Urinary bladder (tissue), 3 donors: ENCODE measurements at regions not wholly inside any gene's neighbourhood (a gene's known extent, or its start where the extent isn't known, plus 50 kb on each side); places are given as distances from the start of the nearest gene placed in this dataset.
A peak's percentile ranks its signal among the peaks of the same experiment; 100 is the strongest.
"Not testable (repeated sequence)": the region's sequence is repeated elsewhere in the genome, so short reads cannot be mapped to it uniquely, and the experiment has no call there.

Experiments used
- DNase-seq: peaks from one replicate; pipeline ENCODE4 v3.0.0-alpha.2; 2015; ENCODE audit errors: extremely low spot score
- H3K27ac ChIP-seq: one replicate; pipeline ENCODE4 v1.5.1; 2013; ENCODE audit warnings: low read depth, mild to moderate bottlenecking, moderate library complexity
- H3K36me3 ChIP-seq: one replicate; pipeline ENCODE4 v1.6.1; 2013; ENCODE audit warnings: mild to moderate bottlenecking, moderate library complexity; ENCODE audit not compliant: insufficient read depth
- H3K4me1 ChIP-seq: one replicate; pipeline ENCODE4 v1.6.1; 2013; ENCODE audit warnings: mild to moderate bottlenecking, moderate library complexity; ENCODE audit not compliant: insufficient read depth
- H3K4me3 ChIP-seq: one replicate; pipeline ENCODE4 v1.5.1; 2013; ENCODE audit warnings: low read depth, low read length
- WGBS: extraction: QIAGEN DNeasy Blood & Tissue Kit; methylation state at CpG from one replicate; pipeline ENCODE4 v1.1.7; 2013; 5-methylcytosine and 5-hydroxymethylcytosine counted together
- donor health status: healthy with polysubstance abuse.
- donor health status: healthy.

DNA sequence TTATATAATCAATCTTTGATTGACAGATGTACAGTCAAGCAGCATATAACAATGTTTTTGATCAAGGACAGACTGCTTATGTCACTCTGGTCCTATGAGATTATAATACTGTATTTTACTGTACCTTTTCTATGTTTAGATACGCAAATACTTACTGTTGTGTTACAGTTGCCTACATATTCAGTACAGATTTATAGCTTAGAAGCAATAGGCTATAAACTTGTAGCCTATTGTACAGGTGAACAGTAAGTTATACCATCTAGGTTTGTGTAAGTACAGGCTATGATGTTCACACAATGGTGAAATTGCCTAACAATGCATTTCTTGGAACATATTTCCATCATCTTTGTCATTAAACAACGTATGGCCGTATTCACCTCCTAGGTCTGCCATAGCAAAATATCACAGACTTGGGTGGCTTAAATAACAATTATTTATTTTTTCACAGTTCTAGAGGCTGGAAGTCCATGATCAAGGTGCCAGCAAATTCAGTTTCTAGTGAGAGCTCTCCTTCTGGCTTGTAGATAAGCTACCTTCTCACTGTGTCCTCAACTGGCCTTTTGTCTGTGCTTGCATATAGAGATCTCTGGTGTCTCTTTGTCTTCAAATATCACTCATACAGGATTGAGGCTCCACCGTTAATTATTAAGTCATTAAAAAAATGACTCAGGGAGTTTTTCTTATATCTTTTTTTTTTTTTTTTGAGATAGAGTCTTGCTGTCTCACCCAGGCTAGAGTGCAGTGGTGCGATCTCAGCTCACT, 89.1 kb downstream of the EBLN2 start:
- H3K4me1 ChIP-seq: no peaks in the 10 kb centered on the region
- H3K4me3 ChIP-seq: no peak overlapping the region
- no peaks in the 10 kb centered on the region for H3K36me3 ChIP-seq
- 94% methylated on average over 5 of the region's 5 CpGs for WGBS
- no peak for DNase-seq
- no peak overlapping the region for H3K27ac ChIP-seq

DNA sequence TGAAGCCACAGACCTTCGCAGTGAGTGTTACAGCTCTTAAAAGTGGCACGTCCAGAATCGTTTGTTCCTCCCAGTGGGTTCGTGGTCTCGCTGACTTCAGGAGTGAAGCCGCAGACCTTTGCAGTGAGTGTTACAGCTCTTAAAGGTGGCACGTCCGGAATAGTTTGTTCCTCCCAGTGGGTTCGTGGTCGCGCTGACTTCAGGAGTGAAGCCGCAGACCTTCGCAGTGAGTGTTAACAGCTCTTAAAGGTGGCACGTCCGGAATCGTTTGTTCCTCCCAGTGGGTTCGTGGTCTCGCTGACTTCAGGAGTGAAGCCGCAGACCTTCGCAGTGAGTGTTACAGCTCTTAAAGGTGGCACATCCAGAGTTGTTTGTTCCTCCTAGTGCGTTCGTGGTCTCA, 91.1 kb downstream of the EBLN2 start:
- WGBS: 97% methylated on average over 22 of the region's 22 CpGs
- H3K27ac ChIP-seq, DNase-seq, H3K4me1 ChIP-seq, H3K36me3 ChIP-seq, H3K4me3 ChIP-seq: not testable (repeated sequence)

DNA sequence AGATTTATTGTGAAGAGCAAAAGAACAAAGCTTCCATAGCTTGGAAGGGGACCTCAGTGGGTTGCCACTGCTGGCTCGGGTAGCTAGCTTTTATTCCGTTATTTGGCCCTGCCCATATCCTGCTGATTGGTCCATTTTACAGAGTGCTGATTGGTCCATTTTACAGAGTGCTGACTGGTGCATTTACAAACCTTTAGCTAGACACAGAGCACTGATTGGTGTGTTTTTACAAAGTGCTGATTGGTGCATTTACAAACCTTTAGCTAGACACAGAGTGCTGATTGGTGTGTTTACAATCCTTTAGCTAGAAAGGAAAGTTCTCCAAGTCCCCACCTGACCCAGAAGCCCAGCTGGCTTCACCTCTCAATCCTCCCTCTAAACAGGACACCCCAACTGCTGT, 91.6 kb downstream of the EBLN2 start:
- not testable (repeated sequence) for DNase-seq, H3K36me3 ChIP-seq, H3K27ac ChIP-seq, H3K4me3 ChIP-seq, H3K4me1 ChIP-seq
- 97% methylated on average over 2 of the region's 2 CpGs for WGBS

DNA sequence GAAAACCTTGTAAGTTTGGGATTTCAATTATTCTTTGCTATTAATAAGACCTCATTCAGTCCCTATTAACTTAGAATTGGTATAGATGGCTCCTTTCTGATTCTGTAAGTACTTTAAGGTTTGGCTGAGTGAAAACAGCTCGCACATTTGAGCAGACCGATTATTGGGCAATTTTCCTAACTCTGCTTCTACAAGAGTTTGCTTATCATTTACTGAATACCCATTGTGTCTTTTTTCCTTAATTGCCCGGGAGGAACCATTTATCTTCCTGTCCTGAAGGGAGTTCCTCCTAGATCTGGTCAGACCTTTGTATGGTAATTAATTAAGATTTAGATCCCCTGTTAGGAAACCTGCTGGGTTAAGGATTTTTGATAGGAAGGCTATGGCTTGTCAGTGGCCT, 92.8 kb downstream of the EBLN2 start:
- not testable (repeated sequence) for H3K36me3 ChIP-seq, H3K4me1 ChIP-seq, H3K4me3 ChIP-seq, H3K27ac ChIP-seq, DNase-seq
- WGBS: 72% methylated on average over 3 of the region's 3 CpGs

DNA sequence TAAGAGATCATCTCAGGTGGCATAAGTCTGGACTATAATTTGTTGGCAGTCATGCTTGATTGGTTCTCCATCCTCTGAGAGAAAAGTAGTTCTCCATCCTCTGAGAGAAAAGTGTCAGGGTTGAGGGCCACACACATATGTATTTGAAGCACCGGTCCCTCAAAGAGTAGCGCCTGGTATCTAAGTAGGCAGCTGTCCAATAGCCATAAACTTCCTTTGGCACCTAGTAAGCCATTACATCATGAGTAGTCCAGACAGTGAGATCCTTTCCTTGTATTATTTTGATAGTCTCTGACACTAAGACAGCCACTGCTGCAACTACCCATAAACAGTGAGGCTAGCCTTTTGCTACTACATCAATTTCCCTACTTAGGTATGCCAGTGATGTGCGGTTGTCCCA, 94.0 kb downstream of the EBLN2 start:
- WGBS: 70% methylated on average over 3 of the region's 3 CpGs
- H3K27ac ChIP-seq, H3K4me1 ChIP-seq, DNase-seq, H3K4me3 ChIP-seq, H3K36me3 ChIP-seq: not testable (repeated sequence)

DNA sequence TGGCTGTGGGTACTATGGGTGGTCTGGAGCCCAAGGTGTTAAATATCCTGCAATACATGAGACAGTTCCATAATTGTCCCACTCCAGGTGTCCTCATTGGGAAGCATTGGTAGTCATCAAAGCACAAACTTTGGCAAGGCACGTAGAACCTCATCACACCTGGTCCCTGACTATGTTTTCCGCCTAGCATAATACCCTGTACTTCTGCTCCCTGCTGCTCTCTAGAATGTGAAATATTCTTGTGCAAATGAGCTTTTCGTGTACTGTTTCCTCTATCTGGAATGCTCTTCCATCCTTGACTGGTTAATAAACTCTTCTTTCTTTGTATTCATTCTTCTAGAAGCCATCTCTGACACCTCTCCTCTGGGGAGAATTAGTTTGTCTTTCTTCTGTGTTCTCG, 103.2 kb downstream of the EBLN2 start:
- DNase-seq: no peak
- H3K4me3 ChIP-seq: no peak overlapping the region
- 92% methylated on average over 4 of the region's 4 CpGs for WGBS
- H3K27ac ChIP-seq: no peak overlapping the region
- H3K4me1 ChIP-seq: no peaks in the 10 kb centered on the region
- no peaks in the 10 kb centered on the region for H3K36me3 ChIP-seq

DNA sequence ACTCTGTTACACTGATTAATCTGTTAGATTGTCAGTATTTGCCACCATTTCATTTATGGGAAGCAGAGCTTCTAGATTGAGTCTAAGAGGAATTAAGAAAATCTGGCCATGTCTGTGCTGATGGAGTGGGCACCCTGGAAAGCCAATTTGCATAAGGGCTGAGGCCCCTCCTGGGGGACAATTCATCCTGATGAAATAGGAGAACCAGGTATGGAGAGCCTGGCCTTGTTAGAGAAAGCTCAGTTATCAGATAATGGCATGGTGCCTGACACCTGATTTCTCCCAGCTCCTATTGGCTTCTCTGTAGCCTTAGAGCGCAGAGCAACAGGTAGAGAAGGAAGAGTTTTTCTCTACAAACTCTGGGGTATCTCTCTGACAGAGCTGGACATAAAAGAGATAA, 114.2 kb downstream of the EBLN2 start:
- no peaks in the 10 kb centered on the region for H3K4me1 ChIP-seq
- H3K36me3 ChIP-seq: no peaks in the 10 kb centered on the region
- WGBS: 88% methylated on average over 1 of the region's 1 CpG
- no peak overlapping the region for H3K27ac ChIP-seq
- DNase-seq: no peak
- no peak overlapping the region for H3K4me3 ChIP-seq

DNA sequence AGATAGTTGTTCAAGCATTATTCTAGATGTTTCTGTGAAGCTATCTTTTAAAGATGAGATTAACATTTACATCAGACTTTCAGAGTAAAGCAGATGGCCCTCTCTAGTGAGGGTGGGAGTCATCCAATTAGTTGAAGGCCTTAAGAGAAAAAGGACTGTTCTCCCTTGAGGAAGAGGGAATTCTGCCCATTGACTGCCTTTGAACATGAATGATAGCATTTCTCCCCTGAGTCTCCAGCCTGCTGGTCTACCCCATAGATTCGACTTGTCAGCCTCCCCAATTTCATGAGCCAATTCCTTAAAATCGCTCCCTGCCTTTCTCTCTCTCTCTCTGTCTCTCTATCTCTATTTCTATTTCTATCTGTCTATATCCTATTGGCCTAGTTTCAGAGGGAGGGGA, 115.5 kb downstream of the EBLN2 start:
- Histone ChIP-seq H3K36me3 (no peaks in the 10 kb centered on the region), H3K4me3 (no peak overlapping the region), H3K4me1 (no peaks in the 10 kb centered on the region), H3K27ac (no peak overlapping the region)
- no peak for DNase-seq
- 91% methylated on average over 2 of the region's 2 CpGs for WGBS

DNA sequence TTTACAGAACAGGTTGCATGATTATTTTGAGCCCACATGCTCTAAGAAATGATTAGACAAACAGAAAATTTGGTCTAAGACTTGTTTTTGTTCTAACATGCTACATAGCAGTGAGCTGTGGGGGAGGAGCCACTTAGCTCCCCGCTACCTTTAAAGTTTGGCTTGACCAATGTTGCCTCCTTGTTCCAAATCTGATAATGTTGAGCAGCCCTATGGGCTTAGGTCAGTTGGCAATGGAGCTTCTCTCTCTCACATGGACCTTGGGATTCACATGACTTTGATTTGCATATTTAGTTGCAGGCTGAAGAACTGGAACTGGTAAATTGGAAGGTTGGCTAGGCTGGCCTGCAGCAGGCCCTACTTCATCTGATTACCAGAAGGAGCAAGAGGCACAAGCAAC, 116.4 kb downstream of the EBLN2 start:
- Histone ChIP-seq H3K36me3 (no peaks in the 10 kb centered on the region), H3K27ac (no peak overlapping the region), H3K4me3 (no peak overlapping the region), H3K4me1 (no peaks in the 10 kb centered on the region)
- WGBS: 94% methylated on average over 1 of the region's 1 CpG
- no peak for DNase-seq

DNA sequence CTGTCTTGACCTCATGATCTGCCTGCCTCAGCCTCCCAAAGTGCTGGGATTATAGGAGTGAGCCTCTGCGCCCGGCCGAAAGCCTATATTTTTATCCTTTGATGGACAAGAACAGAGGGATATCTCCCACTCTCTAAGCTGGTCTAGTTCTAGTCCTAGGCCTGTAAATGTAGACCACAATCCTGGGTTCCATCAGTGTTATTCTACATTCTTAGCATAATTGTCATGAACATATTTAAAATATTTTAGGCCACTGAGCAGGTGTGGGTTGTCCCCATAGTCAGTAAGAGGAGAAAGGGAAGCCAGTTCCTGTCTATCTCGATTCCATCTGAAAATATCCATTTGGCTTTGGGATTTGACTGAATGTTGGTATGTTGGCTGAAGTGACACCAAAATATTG, 118.1 kb downstream of the EBLN2 start:
- Histone ChIP-seq H3K36me3 (no peaks in the 10 kb centered on the region), H3K27ac (no peak overlapping the region), H3K4me1 (no peaks in the 10 kb centered on the region), H3K4me3 (no peak overlapping the region)
- no peak for DNase-seq
- WGBS: 94% methylated on average over 4 of the region's 4 CpGs

DNA sequence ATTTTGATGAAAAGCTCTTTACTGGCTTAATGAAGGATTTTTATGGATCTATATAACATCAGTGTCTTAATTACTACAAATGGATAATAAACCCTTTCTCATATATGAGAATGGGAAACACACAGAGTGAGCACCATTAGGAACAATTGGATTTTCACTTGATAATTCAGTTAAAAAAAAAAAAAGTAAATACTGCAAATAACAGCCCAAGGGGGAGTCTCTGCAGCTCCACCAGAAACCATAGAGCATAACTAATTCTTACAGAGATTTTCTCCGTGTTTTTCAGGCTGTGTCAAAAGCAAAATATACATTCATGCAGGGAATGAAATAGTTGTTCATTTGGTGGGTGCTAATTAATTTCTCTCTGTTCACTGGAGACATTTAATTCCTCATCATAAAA, 125.3 kb downstream of the EBLN2 start:
- no peak overlapping the region for H3K27ac ChIP-seq
- H3K4me1 ChIP-seq: no peaks in the 10 kb centered on the region
- 93% methylated on average over 1 of the region's 1 CpG for WGBS
- H3K4me3 ChIP-seq: no peak overlapping the region
- H3K36me3 ChIP-seq: no peaks in the 10 kb centered on the region
- no peak for DNase-seq

DNA sequence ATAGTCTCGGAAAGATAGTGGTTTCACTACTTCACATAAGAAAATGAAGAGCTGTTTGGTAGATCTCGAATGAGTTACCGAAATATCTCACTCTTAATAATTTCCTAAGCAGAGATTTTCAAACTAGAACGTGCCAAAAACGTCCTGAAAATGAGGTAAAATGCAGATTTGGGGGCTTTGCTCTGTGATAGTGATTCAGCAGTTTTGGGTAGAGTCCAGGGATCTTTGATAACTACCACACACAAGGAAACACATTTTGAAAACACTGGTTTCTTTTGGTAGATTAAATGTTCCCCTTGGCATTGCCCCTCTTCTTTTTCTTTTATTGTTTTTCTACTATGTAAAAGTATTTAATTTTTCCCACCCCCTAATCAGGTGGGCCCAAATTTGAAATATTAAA, 125.9 kb downstream of the EBLN2 start:
- no peak overlapping the region for H3K27ac ChIP-seq
- H3K4me3 ChIP-seq: no peak overlapping the region
- H3K4me1 ChIP-seq: no peaks in the 10 kb centered on the region
- 69% methylated on average over 5 of the region's 5 CpGs for WGBS
- H3K36me3 ChIP-seq: no peaks in the 10 kb centered on the region
- no peak for DNase-seq

DNA sequence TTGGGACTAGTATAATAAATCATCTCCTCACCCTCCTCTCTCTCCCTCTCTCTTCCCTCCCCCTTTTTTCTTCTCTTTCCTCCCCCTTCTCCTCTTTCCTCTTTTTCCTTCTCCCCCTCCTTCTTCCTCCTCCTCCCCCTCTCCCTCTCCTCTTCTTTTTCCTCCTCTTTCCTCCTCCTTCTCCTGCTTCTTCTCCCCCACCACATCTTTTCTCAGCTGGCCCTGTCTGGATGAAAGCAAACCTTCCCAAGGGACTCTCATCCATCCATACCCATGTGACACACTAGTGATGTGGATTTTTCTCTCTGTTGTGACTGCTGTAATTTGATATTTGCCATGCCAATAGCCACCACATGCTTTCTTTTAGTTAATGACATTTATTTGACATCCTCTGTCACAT, 127.2 kb downstream of the EBLN2 start:
- Histone ChIP-seq H3K4me3 (no peak overlapping the region), H3K27ac (no peak overlapping the region), H3K4me1 (no peaks in the 10 kb centered on the region), H3K36me3 (no peaks in the 10 kb centered on the region)
- DNase-seq: no peak

DNA sequence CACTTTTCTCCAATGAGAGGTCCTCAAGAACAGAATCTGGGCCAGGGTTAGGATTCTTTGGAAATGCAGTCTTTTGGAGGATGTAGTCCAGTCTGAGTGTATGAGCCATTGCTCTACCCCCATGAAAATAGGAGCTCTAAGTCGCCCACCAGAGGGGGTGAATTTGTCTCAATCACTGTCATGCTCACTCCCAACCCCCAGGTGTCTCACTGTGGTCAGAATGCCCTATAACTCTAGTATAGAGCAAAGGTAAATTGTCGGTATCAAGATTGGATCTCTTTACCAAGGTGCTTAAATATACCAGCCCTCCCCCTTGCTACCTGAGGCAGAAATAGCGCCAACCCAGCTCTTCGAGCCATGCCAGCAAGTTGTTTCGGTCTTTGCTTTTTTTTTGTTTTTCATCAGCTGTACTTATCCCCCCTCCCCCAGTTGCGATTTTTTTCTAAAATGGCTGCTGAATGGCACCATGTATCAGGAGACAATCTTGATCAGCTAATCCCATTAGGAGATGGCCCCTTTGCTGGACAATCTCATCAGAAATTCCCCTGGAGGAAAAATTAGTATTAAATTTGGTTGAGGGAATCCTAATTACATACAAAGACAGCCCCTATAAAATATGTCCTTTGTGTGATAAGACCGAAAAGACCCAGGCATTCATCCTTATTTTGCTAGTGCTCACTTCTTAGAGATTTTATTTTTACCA, 130.7 kb downstream of the EBLN2 start:
- no peak overlapping the region for H3K4me3 ChIP-seq
- H3K27ac ChIP-seq: no peak overlapping the region
- H3K4me1 ChIP-seq: no peaks in the 10 kb centered on the region
- WGBS: 87% methylated on average over 7 of the region's 7 CpGs
- peak; percentile 13 for DNase-seq
- H3K36me3 ChIP-seq: no peaks in the 10 kb centered on the region
